ENCODE measurements at regions not wholly inside any gene's neighbourhood (a gene's known extent, or its start where the extent isn't known, plus 50 kb on each side); places are given as distances from the start of the nearest gene placed in this dataset.
"Not testable (repeated sequence)": the region's sequence is repeated elsewhere in the genome, so short reads cannot be mapped to it uniquely, and the experiment has no call there.

DNA sequence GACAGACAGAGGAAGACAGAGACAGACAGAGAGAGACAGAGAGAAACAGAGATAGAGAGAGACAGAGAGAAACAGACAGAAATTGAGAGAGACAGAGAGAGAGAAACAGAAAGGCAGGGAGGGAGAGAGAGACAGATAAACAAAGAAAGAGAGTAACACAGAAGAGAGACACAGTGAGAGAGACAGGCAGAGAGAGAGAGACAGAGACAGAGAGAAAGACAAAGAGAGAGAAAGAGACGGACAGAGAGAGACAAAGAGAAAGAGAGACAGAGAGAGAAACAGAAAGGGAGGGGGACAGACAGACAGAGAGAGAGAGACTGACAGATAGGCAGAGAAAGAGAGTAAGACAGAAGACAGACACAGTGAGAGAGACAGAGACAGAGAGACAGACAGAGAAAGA is 108.5 kb upstream of the ANKRD30BL start:
- Histone ChIP-seq H3K4me3 (ENCODE audit: control insufficient read depth in 2 of 3, extremely low read depth in 1 of 3, insufficient read depth in 2 of 3, low read depth in 1 of 3, low read length in 3 of 3) (no peak overlapping the region), H3K27ac (ENCODE audit: control insufficient read depth, insufficient read depth, low read length) (no peak overlapping the region), H2AFZ (ENCODE audit: control insufficient read depth, low read length) (no peak overlapping the region), H3K79me2 (ENCODE audit: control insufficient read depth, insufficient read depth, low read length) (no peaks in the 10 kb centered on the region), H3K36me3 (ENCODE audit: control insufficient read depth in 2 of 2, extremely low read depth in 1 of 2, insufficient read depth in 2 of 2, low read length in 2 of 2) (no peaks in the 10 kb centered on the region), H3K9me1 (ENCODE audit: control insufficient read depth, extremely low read depth, insufficient read depth, low read length) (no peaks in the 10 kb centered on the region), H3K4me2 (ENCODE audit: control insufficient read depth, extremely low read depth, insufficient read depth, low read depth, low read length) (no peak overlapping the region), H3K9ac (ENCODE audit: control insufficient read depth, extremely low read depth, insufficient read depth, low read length) (no peak overlapping the region), H3K27me3 (ENCODE audit: control insufficient read depth, extremely low read depth, insufficient read depth, low read length) (no peaks in the 10 kb centered on the region), H4K20me1 (ENCODE audit: control insufficient read depth, extremely low read depth, insufficient read depth, low read length) (no peaks in the 10 kb centered on the region), H3K9me3 (ENCODE audit: control insufficient read depth, low read depth, low read length) (no peaks in the 10 kb centered on the region), H3K4me1 (ENCODE audit: control insufficient read depth, extremely low read depth, insufficient read depth, low read length) (peaks cover 7% of the 10 kb centered on the region)
- dilution Hi-C loops (cut with MboI; ENCODE audit: extremely low pct_ligation_motif_present, low sequenced_read_pairs): no loop called here
- no peak for DNase-seq (ENCODE audit: low read depth, low spot score)
- FAIRE-seq: no peak
- TF ChIP-seq, protein P1, sequence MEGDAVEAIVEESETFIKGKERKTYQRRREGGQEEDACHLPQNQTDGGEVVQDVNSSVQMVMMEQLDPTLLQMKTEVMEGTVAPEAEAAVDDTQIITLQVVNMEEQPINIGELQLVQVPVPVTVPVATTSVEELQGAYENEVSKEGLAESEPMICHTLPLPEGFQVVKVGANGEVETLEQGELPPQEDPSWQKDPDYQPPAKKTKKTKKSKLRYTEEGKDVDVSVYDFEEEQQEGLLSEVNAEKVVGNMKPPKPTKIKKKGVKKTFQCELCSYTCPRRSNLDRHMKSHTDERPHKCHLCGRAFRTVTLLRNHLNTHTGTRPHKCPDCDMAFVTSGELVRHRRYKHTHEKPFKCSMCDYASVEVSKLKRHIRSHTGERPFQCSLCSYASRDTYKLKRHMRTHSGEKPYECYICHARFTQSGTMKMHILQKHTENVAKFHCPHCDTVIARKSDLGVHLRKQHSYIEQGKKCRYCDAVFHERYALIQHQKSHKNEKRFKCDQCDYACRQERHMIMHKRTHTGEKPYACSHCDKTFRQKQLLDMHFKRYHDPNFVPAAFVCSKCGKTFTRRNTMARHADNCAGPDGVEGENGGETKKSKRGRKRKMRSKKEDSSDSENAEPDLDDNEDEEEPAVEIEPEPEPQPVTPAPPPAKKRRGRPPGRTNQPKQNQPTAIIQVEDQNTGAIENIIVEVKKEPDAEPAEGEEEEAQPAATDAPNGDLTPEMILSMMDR (optimal IDR thresholded peaks at IDR 0.05 in 1 of 3, IDR thresholded peaks at IDR 0.05 in 1 of 3, conservative IDR thresholded peaks at IDR 0.05 in 1 of 3; ENCODE audit: extremely low read depth in 1 of 3, insufficient read depth in 2 of 3, low read length in 3 of 3): no peak
- TF ChIP-seq EZH2 (IDR thresholded peaks at IDR 0.05; ENCODE audit: low read length): no peak

DNA sequence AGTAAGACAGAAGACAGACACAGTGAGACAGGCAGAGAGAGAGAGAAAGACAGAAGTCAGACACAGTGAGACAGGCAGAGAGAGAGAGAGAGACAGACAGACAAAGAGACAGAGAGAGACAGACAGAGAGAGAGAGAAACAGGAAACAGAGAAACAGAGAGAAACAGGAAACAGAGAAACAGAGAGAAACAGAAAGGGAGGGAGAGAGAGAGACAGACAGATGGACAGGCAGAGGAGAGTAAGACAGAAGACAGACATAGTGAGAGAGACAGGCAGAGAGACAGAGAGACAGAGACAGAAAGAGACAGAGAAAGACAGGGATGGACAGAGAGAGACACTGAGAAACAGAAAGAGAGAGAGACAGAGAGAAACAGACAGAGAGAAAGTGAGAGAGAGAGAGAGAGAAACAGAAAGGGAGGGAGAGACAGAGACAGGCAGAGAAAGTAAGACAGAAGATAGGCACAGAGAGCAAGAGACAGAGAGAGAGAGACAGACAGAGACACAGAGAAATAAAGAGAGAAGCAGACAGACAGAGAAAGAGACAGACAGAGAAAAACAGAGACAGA is 109.3 kb upstream of the ANKRD30BL start:
- no peak overlapping the region for H3K27ac ChIP-seq (ENCODE audit: control insufficient read depth, insufficient read depth, low read length)
- no peak overlapping the region for H3K4me2 ChIP-seq (ENCODE audit: control insufficient read depth, extremely low read depth, insufficient read depth, low read depth, low read length)
- H3K4me3 ChIP-seq (ENCODE audit: control insufficient read depth in 2 of 3, extremely low read depth in 1 of 3, insufficient read depth in 2 of 3, low read depth in 1 of 3, low read length in 3 of 3): no peak overlapping the region
- dilution Hi-C loops (cut with MboI; ENCODE audit: extremely low pct_ligation_motif_present, low sequenced_read_pairs): no loop called here
- no peaks in the 10 kb centered on the region for H3K36me3 ChIP-seq (ENCODE audit: control insufficient read depth in 2 of 2, extremely low read depth in 1 of 2, insufficient read depth in 2 of 2, low read length in 2 of 2)
- peaks cover 7% of the 10 kb centered on the region for H3K4me1 ChIP-seq (ENCODE audit: control insufficient read depth, extremely low read depth, insufficient read depth, low read length)
- H3K9ac ChIP-seq (ENCODE audit: control insufficient read depth, extremely low read depth, insufficient read depth, low read length): no peak overlapping the region
- FAIRE-seq (no peak), DNase-seq (ENCODE audit: low read depth, low spot score) (no peak)
- no peaks in the 10 kb centered on the region for H4K20me1 ChIP-seq (ENCODE audit: control insufficient read depth, extremely low read depth, insufficient read depth, low read length)
- H2AFZ ChIP-seq (ENCODE audit: control insufficient read depth, low read length): peak overlapping the region; percentile 45
- H3K27me3 ChIP-seq (ENCODE audit: control insufficient read depth, extremely low read depth, insufficient read depth, low read length): no peaks in the 10 kb centered on the region
- TF ChIP-seq EZH2 (IDR thresholded peaks at IDR 0.05; ENCODE audit: low read length): no peak
- TF ChIP-seq, protein P1 (optimal IDR thresholded peaks at IDR 0.05 in 1 of 3, IDR thresholded peaks at IDR 0.05 in 1 of 3, conservative IDR thresholded peaks at IDR 0.05 in 1 of 3; ENCODE audit: extremely low read depth in 1 of 3, insufficient read depth in 2 of 3, low read length in 3 of 3): no peak
- H3K79me2 ChIP-seq (ENCODE audit: control insufficient read depth, insufficient read depth, low read length): no peaks in the 10 kb centered on the region
- no peaks in the 10 kb centered on the region for H3K9me1 ChIP-seq (ENCODE audit: control insufficient read depth, extremely low read depth, insufficient read depth, low read length)
- no peaks in the 10 kb centered on the region for H3K9me3 ChIP-seq (ENCODE audit: control insufficient read depth, low read depth, low read length)

DNA sequence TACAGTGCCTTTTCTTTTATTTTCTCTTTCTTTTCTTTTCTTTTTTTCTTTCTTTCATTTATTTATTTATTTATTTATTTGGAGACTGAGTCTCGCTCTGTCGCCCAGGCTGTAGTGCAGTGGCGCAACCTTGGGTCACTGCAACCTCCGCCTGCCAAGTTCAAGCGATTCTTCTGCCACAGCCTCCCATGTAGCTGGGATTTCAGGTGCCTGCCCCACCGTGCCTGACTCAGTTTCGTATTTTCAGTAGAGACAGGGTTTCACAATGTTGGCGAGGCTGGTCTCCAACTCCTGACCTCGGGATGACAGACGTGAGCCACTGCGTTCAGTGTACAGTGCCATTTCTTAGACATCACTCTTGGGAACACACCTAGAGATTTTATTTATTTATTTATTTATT is 110.0 kb upstream of the ANKRD30BL start:
- H4K20me1 ChIP-seq (ENCODE audit: control insufficient read depth, extremely low read depth, insufficient read depth, low read length); dilution Hi-C loops (cut with MboI; ENCODE audit: extremely low pct_ligation_motif_present, low sequenced_read_pairs); H3K27me3 ChIP-seq (ENCODE audit: control insufficient read depth, extremely low read depth, insufficient read depth, low read length); H3K4me3 ChIP-seq (ENCODE audit: control insufficient read depth in 2 of 3, extremely low read depth in 1 of 3, insufficient read depth in 2 of 3, low read depth in 1 of 3, low read length in 3 of 3); H3K9me1 ChIP-seq (ENCODE audit: control insufficient read depth, extremely low read depth, insufficient read depth, low read length); H2AFZ ChIP-seq (ENCODE audit: control insufficient read depth, low read length); FAIRE-seq; H3K4me1 ChIP-seq (ENCODE audit: control insufficient read depth, extremely low read depth, insufficient read depth, low read length); DNase-seq (ENCODE audit: low read depth, low spot score); H3K9me3 ChIP-seq (ENCODE audit: control insufficient read depth, low read depth, low read length); H3K27ac ChIP-seq (ENCODE audit: control insufficient read depth, insufficient read depth, low read length); H3K9ac ChIP-seq (ENCODE audit: control insufficient read depth, extremely low read depth, insufficient read depth, low read length); H3K36me3 ChIP-seq (ENCODE audit: control insufficient read depth in 2 of 2, extremely low read depth in 1 of 2, insufficient read depth in 2 of 2, low read length in 2 of 2); H3K79me2 ChIP-seq (ENCODE audit: control insufficient read depth, insufficient read depth, low read length); H3K4me2 ChIP-seq (ENCODE audit: control insufficient read depth, extremely low read depth, insufficient read depth, low read depth, low read length): not testable (repeated sequence)

Measured in keratinocyte (primary cell).